Brain microvascular endothelial cell (primary cell): ENCODE measurements at regions not wholly inside any gene's neighbourhood (a gene's known extent, or its start where the extent isn't known, plus 50 kb on each side); places are given as distances from the start of the nearest gene placed in this dataset.

ENCODE experiments used
- DNase-seq: peaks from one replicate; pipeline ENCODE4 v3.0.0-alpha.2; 2020
- H3K27ac ChIP-seq: fragments of 250-450 bp; sonication (Bioruptor Pico); 2 replicates; pipeline ENCODE4 v1.5.1; 2020; ENCODE audit warnings: mild to moderate bottlenecking, moderate library complexity
- H3K27me3 ChIP-seq: fragments of 250-450 bp; sonication (Bioruptor Pico); replicated peaks from 2 replicates; pipeline ENCODE4 v1.5.1; 2020; ENCODE audit warnings: mild to moderate bottlenecking
- H3K36me3 ChIP-seq: fragments of 250-450 bp; sonication (Bioruptor Pico); replicated peaks from 2 replicates; pipeline ENCODE4 v1.5.1; 2020; ENCODE audit warnings: mild to moderate bottlenecking
- H3K4me3 ChIP-seq: 2 replicates; pipeline ENCODE4 v1.5.1; 2011; ENCODE audit warnings: low read depth, mild to moderate bottlenecking, control low read depth, low read length, moderate library complexity
- CTCF ChIP-seq: IDR thresholded peaks from 2 replicates; pipeline ENCODE4 v1.5.1; 2011; ENCODE audit warnings: low read depth, mild to moderate bottlenecking, moderate library complexity, low read length, control low read depth, inconsistent platforms; ENCODE audit errors: missing control alignments
- in situ Hi-C: cut with HindIII; loops from 2 replicates; pipeline ENCODE4 v1.10.0; 2017; ENCODE audit warnings: low sequenced_read_pairs, low pct_ligation_motif_present

- DNase-seq: no peak
- no peaks in the 10 kb centered on the region for H3K27me3 ChIP-seq
- no peak overlapping the region for H3K27ac ChIP-seq
- in situ Hi-C loops: no loop called here
- TF ChIP-seq CTCF: no peak
- no peak overlapping the region for H3K4me3 ChIP-seq
- H3K36me3 ChIP-seq: no peaks in the 10 kb centered on the region
These were observed 345.4 kb downstream of the KCNRG start for GRCh38 chr13:50360637-50361036.

GRCh38 chr13:50361282-50361681, 346.0 kb downstream of the KCNRG start:
- no peaks in the 10 kb centered on the region for H3K27me3 ChIP-seq
- no peak overlapping the region for H3K27ac ChIP-seq
- H3K36me3 ChIP-seq: no peaks in the 10 kb centered on the region
- in situ Hi-C loops: no loop called here
- H3K4me3 ChIP-seq: no peak overlapping the region
- TF ChIP-seq CTCF: no peak
- no peak for DNase-seq

- Histone ChIP-seq H3K27me3 (no peaks in the 10 kb centered on the region), H3K36me3 (no peaks in the 10 kb centered on the region), H3K4me3 (no peak overlapping the region), H3K27ac (no peak overlapping the region)
- in situ Hi-C loops: no loop called here
- no peak for DNase-seq
- TF ChIP-seq CTCF: no peak
These were observed 350.5 kb downstream of the KCNRG start for GRCh38 chr13:50365408-50366391.

- in situ Hi-C loops: no loop called here
- no peak overlapping the region for H3K27ac ChIP-seq
- no peaks in the 10 kb centered on the region for H3K27me3 ChIP-seq
- DNase-seq: no peak
- no peak overlapping the region for H3K4me3 ChIP-seq
- TF ChIP-seq CTCF: no peak
- H3K36me3 ChIP-seq: no peaks in the 10 kb centered on the region
These were observed 351.4 kb downstream of the KCNRG start for GRCh38 chr13:50366488-50367174.

DNA sequence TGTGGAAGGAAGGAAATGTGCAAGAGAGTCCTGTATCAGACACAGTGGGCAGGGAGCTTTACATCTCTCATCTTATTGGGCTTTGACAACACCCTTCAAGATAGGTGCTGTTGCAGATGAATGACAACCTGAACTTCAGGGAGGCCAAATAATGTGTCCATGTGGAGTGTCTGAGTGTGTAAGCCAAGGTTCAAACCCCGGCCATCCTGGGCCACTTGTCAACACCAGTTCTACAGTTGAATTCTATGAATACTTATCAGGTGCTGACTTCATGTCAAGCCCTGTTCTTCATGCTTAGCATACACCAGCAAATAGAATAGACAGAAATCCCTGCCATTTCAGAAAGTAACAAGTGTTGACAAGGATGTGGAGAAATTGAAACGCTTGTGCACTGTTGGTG, 354.4 kb downstream of the KCNRG start:
- in situ Hi-C loops: no loop called here
- no peaks in the 10 kb centered on the region for H3K27me3 ChIP-seq

More for the DNA sequence above, 354.4 kb downstream of the KCNRG start:
- TF ChIP-seq CTCF: no peak
- Histone ChIP-seq H3K27ac (no peak overlapping the region), H3K36me3 (no peaks in the 10 kb centered on the region), H3K4me3 (no peak overlapping the region)
- no peak for DNase-seq
